Memory B cell (primary cell): ENCODE measurements at regions not wholly inside any gene's neighbourhood (a gene's known extent, or its start where the extent isn't known, plus 50 kb on each side); places are given as distances from the start of the nearest gene placed in this dataset.

Experiments
- ATAC-seq: fragments of 150-1000 bp; cut with Tn5 transposase; 2 replicates; pipeline ENCODE4 v1.10.0; 2021; ENCODE audit warnings: low read depth, mild to moderate bottlenecking, moderate library complexity
- DNase-seq, 2 donors: peaks; one replicate each; pipeline ENCODE4 v3.0.0; 2022; ENCODE audit warnings: low spot score in 2 of 2
- H3K27ac Mint-ChIP-seq: one replicate; pipeline ENCODE4 v1.8.0; 2022; ENCODE audit warnings: mild to moderate bottlenecking, moderate library complexity, mixed read lengths
- H3K27me3 Mint-ChIP-seq: one replicate; pipeline ENCODE4 v1.8.0; 2022; ENCODE audit warnings: mixed read lengths
- H3K36me3 Mint-ChIP-seq: one replicate; pipeline ENCODE4 v1.8.0; 2022; ENCODE audit warnings: mild to moderate bottlenecking, mixed read lengths
- H3K4me1 Mint-ChIP-seq: one replicate; pipeline ENCODE4 v1.8.0; 2022; ENCODE audit warnings: mixed read lengths
- H3K4me3 Mint-ChIP-seq: one replicate; pipeline ENCODE4 v1.8.0; 2022; ENCODE audit warnings: mild to moderate bottlenecking, moderate library complexity, mixed read lengths
- H3K9me3 Mint-ChIP-seq: one replicate; pipeline ENCODE4 v1.8.0; 2022; ENCODE audit warnings: mixed read lengths

GRCh38 chr9:90024409-90024808 is 419.6 kb downstream of the GADD45G start:
- DNase-seq = peak; percentile 25 to 32
- Mint-ChIP-seq H3K4me1 (peaks cover 34% of the 10 kb centered on the region), H3K36me3 (no peaks in the 10 kb centered on the region), H3K27ac (peak overlapping the region; percentile 74), H3K4me3 (peak overlapping the region; percentile 77), H3K9me3 (peaks cover 1% of the 10 kb centered on the region), H3K27me3 (no peaks in the 10 kb centered on the region)
- ATAC-seq = peak; percentile 90

- ATAC-seq (peak; percentile 38), DNase-seq (peak in 1 of 2 donors; percentile 15)
- Mint-ChIP-seq H3K27me3 (no peaks in the 10 kb centered on the region), H3K4me1 (peaks cover 34% of the 10 kb centered on the region), H3K27ac (peak overlapping the region; percentile 74), H3K4me3 (peak overlapping the region; percentile 77), H3K9me3 (peaks cover 1% of the 10 kb centered on the region), H3K36me3 (no peaks in the 10 kb centered on the region)
These were observed 420.0 kb downstream of the GADD45G start for GRCh38 chr9:90024823-90025222.

- Mint-ChIP-seq H3K4me3 (no peak overlapping the region), H3K4me1 (peaks cover 33% of the 10 kb centered on the region), H3K27me3 (no peaks in the 10 kb centered on the region), H3K9me3 (peaks cover 1% of the 10 kb centered on the region), H3K36me3 (no peaks in the 10 kb centered on the region), H3K27ac (no peak overlapping the region)
- DNase-seq (no peak), ATAC-seq (peak; percentile 29)
These were observed 421.0 kb downstream of the GADD45G start for GRCh38 chr9:90025816-90026215.

GRCh38 chr9:90027296-90027790 is 422.5 kb downstream of the GADD45G start:
- ATAC-seq (no peak), DNase-seq (no peak)
- Mint-ChIP-seq H3K27me3 (no peaks in the 10 kb centered on the region), H3K4me3 (no peak overlapping the region), H3K4me1 (peaks cover 31% of the 10 kb centered on the region), H3K36me3 (no peaks in the 10 kb centered on the region), H3K27ac (no peak overlapping the region), H3K9me3 (peaks cover 1% of the 10 kb centered on the region)

- no peak overlapping the region for H3K4me3 Mint-ChIP-seq
- no peak overlapping the region for H3K27ac Mint-ChIP-seq
- H3K4me1 Mint-ChIP-seq = peaks cover 16% of the 10 kb centered on the region
- no peaks in the 10 kb centered on the region for H3K27me3 Mint-ChIP-seq
- H3K9me3 Mint-ChIP-seq = no peaks in the 10 kb centered on the region
- ATAC-seq (no peak), DNase-seq (no peak)
- H3K36me3 Mint-ChIP-seq = no peaks in the 10 kb centered on the region
These were observed 424.6 kb downstream of the GADD45G start for GRCh38 chr9:90029386-90029785.

GRCh38 chr9:90029996-90030395 is 425.2 kb downstream of the GADD45G start:
- Mint-ChIP-seq H3K9me3 (no peaks in the 10 kb centered on the region), H3K36me3 (no peaks in the 10 kb centered on the region), H3K4me3 (no peak overlapping the region), H3K4me1 (peaks cover 10% of the 10 kb centered on the region), H3K27me3 (no peaks in the 10 kb centered on the region), H3K27ac (no peak overlapping the region)
- no peak for ATAC-seq
- DNase-seq = no peak

- Mint-ChIP-seq H3K27ac (no peak overlapping the region), H3K4me1 (no peaks in the 10 kb centered on the region), H3K4me3 (no peak overlapping the region), H3K36me3 (no peaks in the 10 kb centered on the region), H3K27me3 (peaks cover under 1% of the 10 kb centered on the region), H3K9me3 (no peaks in the 10 kb centered on the region)
- ATAC-seq = no peak
- DNase-seq = no peak
These were observed 427.6 kb downstream of the GADD45G start for GRCh38 chr9:90032296-90033027.

- ATAC-seq (no peak), DNase-seq (no peak)
- peaks cover 3% of the 10 kb centered on the region for H3K27me3 Mint-ChIP-seq
- no peak overlapping the region for H3K4me3 Mint-ChIP-seq
- H3K27ac Mint-ChIP-seq = no peak overlapping the region
- H3K4me1 Mint-ChIP-seq = no peaks in the 10 kb centered on the region
- H3K9me3 Mint-ChIP-seq = no peaks in the 10 kb centered on the region
- H3K36me3 Mint-ChIP-seq = no peaks in the 10 kb centered on the region
These were observed 428.3 kb downstream of the GADD45G start for GRCh38 chr9:90033028-90033650.

GRCh38 chr9:90034071-90034470 is 429.3 kb downstream of the GADD45G start:
- Mint-ChIP-seq H3K36me3 (no peaks in the 10 kb centered on the region), H3K27me3 (peaks cover 3% of the 10 kb centered on the region), H3K27ac (no peak overlapping the region), H3K4me1 (no peaks in the 10 kb centered on the region), H3K9me3 (no peaks in the 10 kb centered on the region), H3K4me3 (no peak overlapping the region)
- no peak for ATAC-seq
- no peak for DNase-seq

- Mint-ChIP-seq H3K36me3 (no peaks in the 10 kb centered on the region), H3K27ac (no peak overlapping the region), H3K4me1 (no peaks in the 10 kb centered on the region), H3K4me3 (no peak overlapping the region), H3K27me3 (peaks cover 3% of the 10 kb centered on the region), H3K9me3 (no peaks in the 10 kb centered on the region)
- DNase-seq = no peak
- ATAC-seq = no peak
These were observed 430.7 kb downstream of the GADD45G start for GRCh38 chr9:90035471-90035870.

- DNase-seq (no peak), ATAC-seq (no peak)
- H3K4me1 Mint-ChIP-seq = no peaks in the 10 kb centered on the region
- H3K36me3 Mint-ChIP-seq = no peaks in the 10 kb centered on the region
- peaks cover 3% of the 10 kb centered on the region for H3K27me3 Mint-ChIP-seq
- no peaks in the 10 kb centered on the region for H3K9me3 Mint-ChIP-seq
- H3K4me3 Mint-ChIP-seq = no peak overlapping the region
- H3K27ac Mint-ChIP-seq = no peak overlapping the region
These were observed 432.5 kb downstream of the GADD45G start for GRCh38 chr9:90037146-90037797.

- Mint-ChIP-seq H3K36me3 (no peaks in the 10 kb centered on the region), H3K27ac (no peak overlapping the region), H3K4me3 (no peak overlapping the region), H3K4me1 (peaks cover 2% of the 10 kb centered on the region), H3K27me3 (peaks cover 3% of the 10 kb centered on the region), H3K9me3 (no peaks in the 10 kb centered on the region)
- ATAC-seq (no peak), DNase-seq (no peak)
These were observed 434.0 kb downstream of the GADD45G start for GRCh38 chr9:90038763-90039162.

- ATAC-seq = no peak
- H3K9me3 Mint-ChIP-seq = peaks cover 4% of the 10 kb centered on the region
- no peak for DNase-seq
- H3K27ac Mint-ChIP-seq = no peak overlapping the region
- no peak overlapping the region for H3K4me3 Mint-ChIP-seq
- no peaks in the 10 kb centered on the region for H3K27me3 Mint-ChIP-seq
- peaks cover 7% of the 10 kb centered on the region for H3K4me1 Mint-ChIP-seq
- H3K36me3 Mint-ChIP-seq = peaks cover 5% of the 10 kb centered on the region
These were observed 439.5 kb downstream of the GADD45G start for GRCh38 chr9:90044263-90044662.

- Mint-ChIP-seq H3K4me3 (no peak overlapping the region), H3K27ac (no peak overlapping the region), H3K9me3 (peaks cover 4% of the 10 kb centered on the region), H3K4me1 (peaks cover 7% of the 10 kb centered on the region), H3K36me3 (peaks cover 5% of the 10 kb centered on the region), H3K27me3 (no peaks in the 10 kb centered on the region)
- DNase-seq = no peak
- ATAC-seq = no peak
These were observed 439.9 kb downstream of the GADD45G start for GRCh38 chr9:90044710-90045151.
